ENCODE measurements at regions not wholly inside any gene's neighbourhood (a gene's known extent, or its start where the extent isn't known, plus 50 kb on each side); places are given as distances from the start of the nearest gene placed in this dataset.

DNA sequence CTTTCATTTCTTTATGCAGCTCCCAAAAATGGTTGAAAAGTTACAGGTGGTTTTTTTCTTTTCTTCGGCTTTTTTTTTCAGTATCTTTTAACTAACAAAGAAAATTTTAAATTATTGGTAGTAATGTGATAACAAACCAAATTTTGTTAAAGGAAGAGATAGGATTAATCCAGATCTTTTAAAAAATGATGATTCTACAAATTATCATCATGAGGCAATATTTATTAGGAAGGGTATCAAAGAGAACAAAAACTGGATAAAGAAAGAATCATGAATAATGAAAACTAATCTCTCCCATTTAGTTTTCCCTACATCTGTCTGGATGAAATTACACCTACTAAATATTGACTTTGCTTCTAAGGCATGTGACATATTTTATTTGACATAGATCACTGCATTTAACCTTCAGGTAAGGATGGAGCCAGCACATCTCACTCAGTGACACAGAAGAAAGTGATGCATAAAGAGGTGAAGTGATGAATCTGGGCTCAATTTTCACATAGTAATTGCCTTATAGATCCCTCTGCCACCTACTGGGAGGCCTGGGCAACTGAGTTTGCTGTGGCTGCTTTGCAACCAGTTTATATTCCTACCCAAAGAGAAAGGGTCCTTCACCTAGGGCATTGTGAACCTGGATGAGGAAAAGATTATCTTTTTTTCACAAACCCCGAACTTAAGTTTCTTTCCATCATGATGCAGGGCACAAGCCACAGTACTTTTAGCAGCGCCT lies 155.6 kb downstream of the HNRNPD start:
- Histone ChIP-seq H3K27me3 (replicated peaks; ENCODE audit: insufficient read depth) (no peaks in the 10 kb centered on the region), H3K4me3 (no peak overlapping the region), H3K36me3 (no peaks in the 10 kb centered on the region), H3K27ac (no peak overlapping the region), H3K4me1 (ENCODE audit: control insufficient read depth in 1 of 2, low read depth in 2 of 2) (no peaks in the 10 kb centered on the region), H3K9me3 (no peaks in the 10 kb centered on the region)
- no peak for ATAC-seq (ENCODE audit: insufficient number of reproducible peaks, low FRiP score, low read depth)
- TF ChIP-seq, protein P1, sequence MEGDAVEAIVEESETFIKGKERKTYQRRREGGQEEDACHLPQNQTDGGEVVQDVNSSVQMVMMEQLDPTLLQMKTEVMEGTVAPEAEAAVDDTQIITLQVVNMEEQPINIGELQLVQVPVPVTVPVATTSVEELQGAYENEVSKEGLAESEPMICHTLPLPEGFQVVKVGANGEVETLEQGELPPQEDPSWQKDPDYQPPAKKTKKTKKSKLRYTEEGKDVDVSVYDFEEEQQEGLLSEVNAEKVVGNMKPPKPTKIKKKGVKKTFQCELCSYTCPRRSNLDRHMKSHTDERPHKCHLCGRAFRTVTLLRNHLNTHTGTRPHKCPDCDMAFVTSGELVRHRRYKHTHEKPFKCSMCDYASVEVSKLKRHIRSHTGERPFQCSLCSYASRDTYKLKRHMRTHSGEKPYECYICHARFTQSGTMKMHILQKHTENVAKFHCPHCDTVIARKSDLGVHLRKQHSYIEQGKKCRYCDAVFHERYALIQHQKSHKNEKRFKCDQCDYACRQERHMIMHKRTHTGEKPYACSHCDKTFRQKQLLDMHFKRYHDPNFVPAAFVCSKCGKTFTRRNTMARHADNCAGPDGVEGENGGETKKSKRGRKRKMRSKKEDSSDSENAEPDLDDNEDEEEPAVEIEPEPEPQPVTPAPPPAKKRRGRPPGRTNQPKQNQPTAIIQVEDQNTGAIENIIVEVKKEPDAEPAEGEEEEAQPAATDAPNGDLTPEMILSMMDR (IDR thresholded peaks at IDR 0.05): no peak
- no peak for DNase-seq (ENCODE audit: low spot score)

DNA sequence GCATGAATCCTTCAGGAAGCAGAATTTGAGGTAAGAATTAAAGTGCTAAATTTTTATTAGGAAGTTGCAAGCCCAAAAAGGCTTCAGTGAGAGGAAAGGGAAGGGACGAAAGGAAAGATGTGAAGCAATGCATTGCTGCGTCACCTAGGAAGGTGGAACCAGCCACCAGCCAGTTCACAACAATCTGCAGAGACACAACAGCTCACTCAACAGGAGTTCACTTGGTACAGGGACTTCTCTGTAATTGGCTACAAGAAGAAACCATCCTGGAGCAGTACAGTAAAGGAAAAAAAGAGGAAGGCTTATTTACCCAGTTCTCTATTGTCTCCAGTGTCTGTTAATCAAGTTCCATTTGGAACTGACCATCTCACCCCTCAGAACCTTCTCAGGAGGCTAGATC lies 157.6 kb downstream of the HNRNPD start:
- no peak for ATAC-seq (ENCODE audit: insufficient number of reproducible peaks, low FRiP score, low read depth)
- TF ChIP-seq, protein P1 (IDR thresholded peaks at IDR 0.05): no peak
- no peaks in the 10 kb centered on the region for H3K9me3 ChIP-seq
- DNase-seq (ENCODE audit: low spot score): no peak
- H3K27ac ChIP-seq: no peak overlapping the region
- H3K27me3 ChIP-seq (replicated peaks; ENCODE audit: insufficient read depth): no peaks in the 10 kb centered on the region
- no peak overlapping the region for H3K4me3 ChIP-seq
- H3K36me3 ChIP-seq: no peaks in the 10 kb centered on the region
- no peaks in the 10 kb centered on the region for H3K4me1 ChIP-seq (ENCODE audit: control insufficient read depth in 1 of 2, low read depth in 2 of 2)

DNA sequence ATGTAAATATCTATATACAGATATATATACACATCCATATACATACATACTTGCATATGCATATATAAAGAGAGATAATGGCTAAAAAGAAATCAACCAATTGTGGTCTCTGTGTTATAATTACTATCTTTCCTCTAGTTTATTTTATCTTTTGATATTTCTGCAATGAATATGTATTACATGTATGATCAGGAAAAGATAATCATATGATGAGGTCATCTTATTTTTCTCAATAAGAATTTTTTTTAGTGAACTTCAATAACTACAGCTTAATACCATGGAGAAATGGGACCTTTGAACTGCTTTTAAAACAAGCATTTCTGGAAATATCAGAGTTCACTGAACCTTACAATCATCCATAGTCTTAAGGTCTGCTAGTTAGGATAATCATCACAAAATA lies 158.0 kb downstream of the HNRNPD start:
- Histone ChIP-seq H3K4me1 (ENCODE audit: control insufficient read depth in 1 of 2, low read depth in 2 of 2) (no peaks in the 10 kb centered on the region), H3K27ac (no peak overlapping the region), H3K36me3 (no peaks in the 10 kb centered on the region), H3K4me3 (no peak overlapping the region), H3K27me3 (replicated peaks; ENCODE audit: insufficient read depth) (no peaks in the 10 kb centered on the region), H3K9me3 (no peaks in the 10 kb centered on the region)
- TF ChIP-seq, protein P1 (IDR thresholded peaks at IDR 0.05): no peak
- DNase-seq (ENCODE audit: low spot score) (no peak), ATAC-seq (ENCODE audit: insufficient number of reproducible peaks, low FRiP score, low read depth) (no peak)

DNA sequence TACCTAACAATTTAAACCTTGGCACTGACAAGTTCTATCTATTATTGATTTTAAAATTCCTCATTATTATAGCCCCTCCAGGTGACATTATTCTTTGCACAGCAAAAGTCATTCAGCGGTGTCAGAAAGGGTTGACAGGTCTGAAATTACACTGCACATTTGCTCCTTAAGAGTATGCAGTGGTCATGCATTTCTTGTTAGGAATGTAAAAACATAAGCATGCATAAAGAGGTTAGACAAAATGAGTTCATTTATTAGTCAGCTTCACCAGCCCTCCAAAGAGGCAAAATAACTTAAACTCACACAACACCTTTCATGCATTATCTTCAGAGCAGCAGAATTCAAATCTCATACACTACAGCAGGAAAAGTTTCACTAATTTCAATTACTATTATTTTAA lies 158.8 kb downstream of the HNRNPD start:
- DNase-seq (ENCODE audit: low spot score): no peak
- Histone ChIP-seq H3K27me3 (replicated peaks; ENCODE audit: insufficient read depth) (no peaks in the 10 kb centered on the region), H3K4me1 (ENCODE audit: control insufficient read depth in 1 of 2, low read depth in 2 of 2) (no peaks in the 10 kb centered on the region), H3K27ac (no peak overlapping the region), H3K4me3 (no peak overlapping the region), H3K9me3 (no peaks in the 10 kb centered on the region), H3K36me3 (no peaks in the 10 kb centered on the region)
- no peak for ATAC-seq (ENCODE audit: insufficient number of reproducible peaks, low FRiP score, low read depth)
- TF ChIP-seq, protein P1 (IDR thresholded peaks at IDR 0.05): no peak

DNA sequence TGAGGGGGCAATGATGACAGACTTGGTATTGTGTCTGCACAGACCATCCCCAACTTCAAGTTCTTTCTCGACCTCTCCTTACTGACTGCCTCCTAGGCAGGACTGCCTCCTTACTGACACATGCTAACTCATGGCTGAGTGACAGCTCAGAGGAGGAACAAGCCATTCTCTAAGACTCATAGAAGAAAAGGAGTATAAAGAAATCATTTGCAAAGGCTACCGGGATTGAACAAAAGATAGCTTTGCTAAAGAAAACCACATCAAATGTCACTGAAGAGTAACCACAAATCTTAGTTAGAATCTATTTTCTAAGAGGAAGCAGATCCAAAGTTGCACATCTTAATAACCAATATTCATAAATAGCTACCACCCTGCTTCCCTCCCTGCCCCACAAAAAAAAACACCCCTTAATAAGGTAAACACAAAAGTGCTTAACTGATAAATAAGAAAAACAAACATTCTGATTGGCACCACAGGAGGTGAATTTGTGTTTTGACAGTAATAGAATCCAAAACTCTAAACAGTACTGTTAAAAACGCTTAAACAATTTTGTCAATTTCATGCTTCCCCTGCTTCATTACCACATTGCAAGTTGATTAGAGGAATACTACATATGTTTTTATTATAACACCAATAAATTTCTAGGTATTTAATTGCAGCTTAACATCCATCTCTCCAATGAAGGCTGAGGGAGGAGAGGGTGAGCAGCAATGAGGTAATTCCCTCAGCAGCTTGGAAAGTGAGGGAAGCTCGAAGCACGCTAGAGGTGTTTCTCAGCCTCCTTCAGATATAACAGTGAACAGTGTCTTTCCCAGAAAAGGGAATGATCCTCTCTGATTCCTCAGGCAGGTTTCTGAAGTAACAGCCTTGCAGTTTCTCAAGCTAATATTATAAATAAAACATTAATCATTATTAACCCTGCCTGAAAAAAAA lies 160.0 kb downstream of the HNRNPD start:
- DNase-seq (ENCODE audit: low spot score) (no peak), ATAC-seq (ENCODE audit: insufficient number of reproducible peaks, low FRiP score, low read depth) (no peak)
- Histone ChIP-seq H3K4me3 (no peak overlapping the region), H3K4me1 (ENCODE audit: control insufficient read depth in 1 of 2, low read depth in 2 of 2) (no peaks in the 10 kb centered on the region), H3K27me3 (replicated peaks; ENCODE audit: insufficient read depth) (no peaks in the 10 kb centered on the region), H3K9me3 (no peaks in the 10 kb centered on the region), H3K27ac (no peak overlapping the region), H3K36me3 (no peaks in the 10 kb centered on the region)
- TF ChIP-seq, protein P1 (IDR thresholded peaks at IDR 0.05): no peak

All from thoracic aorta (tissue), 2 donors.